Thyroid gland (tissue), 4 donors: ENCODE measurements at regions not wholly inside any gene's neighbourhood (a gene's known extent, or its start where the extent isn't known, plus 50 kb on each side); places are given as distances from the start of the nearest gene placed in this dataset.

ENCODE experiments used
- POLR2A ChIP-seq, 2 donors: fragments of 450-650 bp; IDR thresholded peaks; one replicate each; pipeline ENCODE4 v1.6.1; 2017; ENCODE audit warnings: antibody characterized with exemption in 2 of 2, mild to moderate bottlenecking in 2 of 2, moderate library complexity in 1 of 2
- TF ChIP-seq, protein P1 (sequence below), 6 experiments: fragments of 200-600 bp in 3 of 6; fragments of 450-650 bp in 3 of 6; sonication (generic) in 3 of 6; IDR thresholded peaks; one replicate each; pipeline ENCODE4 v1.5.1; 2016 to 2019; ENCODE audit warnings: antibody characterized with exemption in 6 of 6, mild to moderate bottlenecking in 2 of 6, inconsistent platforms in 1 of 6, moderate library complexity in 1 of 6

DNA sequence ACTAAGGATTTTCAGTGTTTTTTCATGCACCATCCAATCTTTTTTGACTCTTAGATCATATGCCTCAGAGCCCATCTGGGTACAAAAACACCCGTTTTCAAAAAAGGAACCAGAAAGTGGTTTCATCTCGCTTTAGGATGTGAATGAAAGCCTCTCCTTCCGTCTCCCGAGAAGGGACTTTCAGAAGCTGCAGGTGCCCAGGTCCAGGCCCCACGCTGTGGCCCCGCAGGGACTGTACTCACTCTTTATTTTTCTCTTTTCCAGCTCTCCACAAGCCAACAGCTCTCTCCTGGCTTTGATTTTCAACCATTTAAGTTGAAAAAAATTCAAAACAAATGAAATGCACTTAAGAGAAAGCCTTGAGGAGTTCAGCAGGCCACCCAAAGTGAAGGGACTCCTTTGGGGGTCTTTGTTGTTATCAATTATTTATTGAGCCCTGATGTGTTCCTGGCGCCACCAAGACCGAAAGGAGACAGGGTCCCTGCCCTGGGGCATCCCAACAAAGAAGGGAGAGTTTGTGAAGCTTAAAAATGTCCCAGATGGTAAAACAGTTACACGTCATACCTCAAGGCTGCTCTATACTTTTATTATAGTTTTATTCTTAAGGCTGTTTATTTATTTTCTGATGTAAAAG lies 467.3 kb downstream of the PREX1 start:
- TF ChIP-seq, protein P1, sequence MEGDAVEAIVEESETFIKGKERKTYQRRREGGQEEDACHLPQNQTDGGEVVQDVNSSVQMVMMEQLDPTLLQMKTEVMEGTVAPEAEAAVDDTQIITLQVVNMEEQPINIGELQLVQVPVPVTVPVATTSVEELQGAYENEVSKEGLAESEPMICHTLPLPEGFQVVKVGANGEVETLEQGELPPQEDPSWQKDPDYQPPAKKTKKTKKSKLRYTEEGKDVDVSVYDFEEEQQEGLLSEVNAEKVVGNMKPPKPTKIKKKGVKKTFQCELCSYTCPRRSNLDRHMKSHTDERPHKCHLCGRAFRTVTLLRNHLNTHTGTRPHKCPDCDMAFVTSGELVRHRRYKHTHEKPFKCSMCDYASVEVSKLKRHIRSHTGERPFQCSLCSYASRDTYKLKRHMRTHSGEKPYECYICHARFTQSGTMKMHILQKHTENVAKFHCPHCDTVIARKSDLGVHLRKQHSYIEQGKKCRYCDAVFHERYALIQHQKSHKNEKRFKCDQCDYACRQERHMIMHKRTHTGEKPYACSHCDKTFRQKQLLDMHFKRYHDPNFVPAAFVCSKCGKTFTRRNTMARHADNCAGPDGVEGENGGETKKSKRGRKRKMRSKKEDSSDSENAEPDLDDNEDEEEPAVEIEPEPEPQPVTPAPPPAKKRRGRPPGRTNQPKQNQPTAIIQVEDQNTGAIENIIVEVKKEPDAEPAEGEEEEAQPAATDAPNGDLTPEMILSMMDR (IDR thresholded peaks at IDR 0.05): no peak
- no peak for TF ChIP-seq POLR2A (IDR thresholded peaks at IDR 0.05)
